HG03095 (cell line): ENCODE measurements at regions not wholly inside any gene's neighbourhood (a gene's known extent, or its start where the extent isn't known, plus 50 kb on each side); places are given as distances from the start of the nearest gene placed in this dataset.
A peak's percentile ranks its signal among the peaks of the same experiment; 100 is the strongest.

Source experiments
- ATAC-seq: cut with Tn5 transposase; IDR thresholded peaks from one replicate; pipeline ENCODE4 v1.9.1; 2021; ENCODE audit warnings: moderate library complexity; ENCODE audit not compliant: unreplicated experiment

DNA sequence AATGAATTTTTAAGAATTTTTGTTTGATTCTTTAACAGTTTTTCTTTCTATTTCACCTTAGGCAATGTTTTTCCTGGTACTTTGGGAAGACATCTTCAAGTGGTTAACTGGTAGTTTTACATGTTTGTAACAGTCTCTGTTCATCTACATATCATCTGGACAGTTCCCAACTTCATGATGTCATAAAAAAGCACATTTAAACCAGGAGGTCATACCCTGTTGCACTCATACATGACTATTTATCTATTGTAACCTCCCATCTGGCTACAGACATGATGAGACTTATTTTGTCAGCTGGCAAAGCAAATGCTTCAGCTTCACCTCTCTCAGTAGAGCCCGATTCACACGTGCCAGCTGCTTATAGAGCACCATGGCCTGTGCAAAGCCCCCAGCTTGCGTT, 99.8 kb upstream of the YPEL5 start:
- no peak for ATAC-seq

GRCh38 chr2:30048636-30049175, 98.1 kb upstream of the YPEL5 start:
- no peak for ATAC-seq

DNA sequence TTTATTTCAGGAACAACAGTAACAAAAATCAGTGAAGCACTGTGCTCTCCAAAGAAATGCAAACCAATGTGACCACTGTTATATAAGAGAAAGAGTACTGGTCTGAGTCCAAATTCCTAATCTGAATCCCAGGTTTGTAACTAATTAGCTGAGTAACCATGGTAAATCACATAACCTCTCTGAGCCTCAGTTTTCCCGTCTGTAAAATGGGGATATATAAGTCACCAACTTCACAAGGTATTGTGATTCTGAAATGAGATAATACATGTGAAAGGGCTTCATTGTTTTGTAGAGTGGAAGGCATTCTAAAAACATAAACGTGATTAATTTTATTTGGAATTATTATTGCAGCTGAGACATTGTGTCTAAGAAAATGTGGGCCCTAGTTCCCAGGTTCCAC, 91.3 kb upstream of the YPEL5 start:
- ATAC-seq = no peak

- no peak for ATAC-seq
Observed at GRCh38 chr2:30060562-30060961, 86.2 kb upstream of the YPEL5 start.

- no peak for ATAC-seq
Observed at GRCh38 chr2:30068067-30068466, 78.7 kb upstream of the YPEL5 start.

DNA sequence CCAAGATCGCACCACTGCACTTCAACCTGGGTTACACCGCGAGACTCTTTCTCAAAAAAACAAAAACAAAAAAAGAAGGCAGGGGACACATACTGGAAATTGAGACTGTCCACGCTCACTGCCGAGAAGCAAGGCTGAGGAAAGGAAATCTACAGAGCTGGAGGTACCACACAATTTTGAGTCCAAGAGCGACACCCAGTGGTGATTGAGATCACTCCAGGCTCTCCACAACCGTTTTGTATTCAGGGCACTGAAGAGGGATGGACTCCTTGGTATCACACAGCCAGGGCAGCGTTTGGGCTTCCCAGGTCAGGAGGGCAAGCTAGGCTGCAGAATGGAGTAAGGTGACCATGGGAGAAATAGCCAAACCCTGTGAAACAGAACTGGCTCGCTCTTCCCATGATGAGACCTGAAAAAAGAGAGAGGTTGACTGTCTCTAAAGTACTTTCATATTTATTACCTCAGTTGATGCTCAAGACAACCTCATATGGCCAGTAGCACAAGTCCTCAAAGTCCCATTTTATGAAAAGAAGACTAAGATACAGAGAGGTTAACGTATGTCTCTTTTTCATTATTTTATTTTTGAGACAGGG, 74.5 kb upstream of the YPEL5 start:
- ATAC-seq = peak; percentile 57

GRCh38 chr2:30073523-30073922, 73.3 kb upstream of the YPEL5 start:
- ATAC-seq = no peak

DNA sequence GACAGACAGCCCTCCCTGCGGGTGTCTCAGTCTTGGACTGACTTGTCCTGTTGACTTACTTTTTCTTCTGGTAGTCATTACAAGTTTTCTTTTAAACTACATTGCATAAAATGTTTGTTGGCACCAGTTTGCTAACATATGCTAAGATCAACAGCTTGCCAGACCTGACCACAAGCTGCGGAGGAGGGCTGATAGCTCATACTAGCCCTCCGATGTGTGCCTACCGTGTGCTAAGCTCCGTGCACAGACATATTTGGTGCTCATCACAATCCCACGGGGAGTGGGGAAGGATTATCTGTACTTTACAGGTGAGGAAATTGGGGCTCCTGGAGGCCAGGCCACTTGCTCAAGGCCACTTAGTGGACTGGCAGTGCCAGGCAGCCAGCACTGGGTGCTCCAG, 72.8 kb upstream of the YPEL5 start:
- no peak for ATAC-seq

DNA sequence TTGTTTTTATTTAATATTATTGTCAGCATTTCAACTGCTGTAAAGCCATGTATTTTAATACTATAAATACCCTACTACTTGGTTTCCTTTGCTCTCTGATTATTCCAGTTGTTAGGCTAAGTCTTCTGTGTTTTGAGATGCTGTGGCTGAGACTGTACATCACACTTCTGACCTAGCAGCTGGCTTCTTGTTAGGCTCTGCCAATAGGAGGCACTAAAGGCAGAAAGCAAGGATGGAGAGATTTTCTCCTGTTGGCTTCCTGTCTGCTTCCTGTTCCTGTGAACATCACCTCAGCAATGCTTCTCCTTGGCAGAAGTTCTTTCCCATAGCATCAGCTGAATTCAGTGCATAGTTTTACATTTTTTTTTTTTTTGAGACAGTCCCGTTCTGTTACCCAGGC, 68.3 kb upstream of the YPEL5 start:
- ATAC-seq = no peak

- ATAC-seq = no peak
Observed at GRCh38 chr2:30084915-30085314, 61.9 kb upstream of the YPEL5 start.

GRCh38 chr2:30089171-30089570, 57.6 kb upstream of the YPEL5 start:
- ATAC-seq = no peak

GRCh38 chr2:30095402-30095801, 51.4 kb upstream of the YPEL5 start:
- ATAC-seq = no peak

- ATAC-seq = no peak
Observed at GRCh38 chr2:30096451-30096850, 50.4 kb upstream of the YPEL5 start.
